ENCODE measurements at regions not wholly inside any gene's neighbourhood (a gene's known extent, or its start where the extent isn't known, plus 50 kb on each side); places are given as distances from the start of the nearest gene placed in this dataset.
"Not testable (repeated sequence)": the region's sequence is repeated elsewhere in the genome, so short reads cannot be mapped to it uniquely, and the experiment has no call there.

DNA sequence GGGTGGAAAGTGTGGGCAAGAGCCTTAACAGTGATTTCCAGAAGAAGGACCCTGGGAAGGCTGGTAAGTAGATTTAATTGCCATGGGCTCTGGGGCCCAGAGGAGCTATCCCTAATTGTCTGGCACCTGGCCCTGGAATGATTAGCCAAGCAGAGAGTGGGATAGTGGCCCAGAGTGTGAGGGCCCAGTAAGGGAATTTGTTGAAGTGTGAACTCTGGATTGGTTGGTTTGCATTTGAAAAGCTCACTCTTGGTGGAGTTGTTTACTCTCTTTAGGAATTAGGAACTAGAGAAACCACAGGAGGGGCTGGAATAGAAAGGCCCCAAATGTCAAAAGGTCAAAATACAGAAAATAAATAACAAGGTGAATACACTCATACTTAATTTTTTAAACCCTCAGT, 207.1 kb downstream of the GABRG2 start:
- DNase-seq (ENCODE audit: low read depth in 1 of 2, low spot score in 1 of 2) (no peak), ATAC-seq (no peak), FAIRE-seq (no peak)
- TF ChIP-seq, protein P1, sequence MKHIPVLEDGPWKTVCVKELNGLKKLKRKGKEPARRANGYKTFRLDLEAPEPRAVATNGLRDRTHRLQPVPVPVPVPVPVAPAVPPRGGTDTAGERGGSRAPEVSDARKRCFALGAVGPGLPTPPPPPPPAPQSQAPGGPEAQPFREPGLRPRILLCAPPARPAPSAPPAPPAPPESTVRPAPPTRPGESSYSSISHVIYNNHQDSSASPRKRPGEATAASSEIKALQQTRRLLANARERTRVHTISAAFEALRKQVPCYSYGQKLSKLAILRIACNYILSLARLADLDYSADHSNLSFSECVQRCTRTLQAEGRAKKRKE (CRISPR knock-in tag; IDR thresholded peaks at IDR 0.05; ENCODE audit: low read depth), result no peak
- TF ChIP-seq, protein P2, sequence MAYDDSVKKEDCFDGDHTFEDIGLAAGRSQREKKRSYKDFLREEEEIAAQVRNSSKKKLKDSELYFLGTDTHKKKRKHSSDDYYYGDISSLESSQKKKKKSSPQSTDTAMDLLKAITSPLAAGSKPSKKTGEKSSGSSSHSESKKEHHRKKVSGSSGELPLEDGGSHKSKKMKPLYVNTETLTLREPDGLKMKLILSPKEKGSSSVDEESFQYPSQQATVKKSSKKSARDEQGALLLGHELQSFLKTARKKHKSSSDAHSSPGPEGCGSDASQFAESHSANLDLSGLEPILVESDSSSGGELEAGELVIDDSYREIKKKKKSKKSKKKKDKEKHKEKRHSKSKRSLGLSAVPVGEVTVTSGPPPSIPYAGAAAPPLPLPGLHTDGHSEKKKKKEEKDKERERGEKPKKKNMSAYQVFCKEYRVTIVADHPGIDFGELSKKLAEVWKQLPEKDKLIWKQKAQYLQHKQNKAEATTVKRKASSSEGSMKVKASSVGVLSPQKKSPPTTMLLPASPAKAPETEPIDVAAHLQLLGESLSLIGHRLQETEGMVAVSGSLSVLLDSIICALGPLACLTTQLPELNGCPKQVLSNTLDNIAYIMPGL (CRISPR knock-in tag; IDR thresholded peaks at IDR 0.05; ENCODE audit: borderline replicate concordance), result no peak
- no peak for TF ChIP-seq MAZ (IDR thresholded peaks at IDR 0.05; ENCODE audit: borderline replicate concordance, low read depth, low read length)
- Histone ChIP-seq H3K4me2 (no peak overlapping the region), H3K4me1 (no peaks in the 10 kb centered on the region), H3K27ac (no peak overlapping the region), H3K9me3 (no peaks in the 10 kb centered on the region), H3K4me3 (no peak overlapping the region)
- ChIA-PET POLR2A (no interaction called here), CTCF (no interaction called here)

DNA sequence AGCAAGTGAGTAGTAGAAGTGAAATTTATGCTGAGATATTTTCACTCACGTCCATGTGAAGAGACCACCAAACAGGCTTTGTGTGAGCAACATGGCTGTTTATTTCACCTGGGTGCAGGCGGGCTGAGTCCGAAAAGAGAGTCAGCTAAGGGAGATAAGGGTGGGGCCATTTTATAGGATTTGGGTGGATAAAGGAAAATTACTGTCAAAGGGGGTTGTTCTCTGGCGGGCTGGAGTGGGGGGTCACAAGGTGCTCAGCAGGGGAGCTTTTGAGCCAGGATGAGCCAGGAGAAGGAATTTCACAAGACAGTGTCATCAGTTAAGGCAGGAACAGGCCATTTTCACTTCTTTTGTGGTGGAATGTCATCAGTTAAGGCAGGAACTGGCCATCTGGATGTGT, 207.8 kb downstream of the GABRG2 start:
- ATAC-seq; FAIRE-seq; H3K4me3 ChIP-seq; H3K27ac ChIP-seq; H3K4me1 ChIP-seq; H3K4me2 ChIP-seq; POLR2A ChIA-PET; CTCF ChIA-PET; H3K9me3 ChIP-seq; DNase-seq (ENCODE audit: low read depth in 1 of 2, low spot score in 1 of 2): not testable (repeated sequence)
- WGBS (ENCODE audit: missing lambda C conversion rate), result 3% methylated on average over 4 of the region's 4 CpGs

DNA sequence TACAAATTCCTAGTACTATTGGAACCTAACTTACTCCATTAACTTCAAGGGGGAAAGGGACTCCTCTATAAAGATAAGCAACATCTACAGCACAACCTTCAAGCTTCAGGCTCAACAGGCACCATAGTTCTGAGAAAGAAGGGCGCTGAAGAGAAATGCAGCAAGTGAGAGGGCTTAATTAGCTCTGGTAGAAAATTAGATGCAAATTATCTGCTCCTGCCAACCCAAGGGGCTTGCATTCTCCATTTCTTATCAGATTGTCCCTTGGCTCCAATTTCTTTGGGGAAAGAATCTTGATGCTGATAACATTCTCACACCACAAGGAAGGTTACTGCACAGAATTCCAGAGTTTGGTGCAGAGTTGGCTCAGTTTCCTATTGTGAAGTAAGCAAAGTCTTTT, 214.6 kb downstream of the GABRG2 start:
- FAIRE-seq (no peak), ATAC-seq (no peak), DNase-seq (ENCODE audit: low read depth in 1 of 2, low spot score in 1 of 2) (no peak)
- H3K9me3 ChIP-seq, result no peaks in the 10 kb centered on the region
- WGBS (ENCODE audit: missing lambda C conversion rate), result 3% methylated on average over 1 of the region's 1 CpG
- ChIA-PET CTCF (no interaction called here), POLR2A (no interaction called here)
- no peak overlapping the region for H3K4me3 ChIP-seq
- TF ChIP-seq TFCP2L1 (CRISPR knock-in tag; IDR thresholded peaks at IDR 0.05), result no peak
- TF ChIP-seq ZNF302 (CRISPR knock-in tag; IDR thresholded peaks at IDR 0.05), result no peak
- TF ChIP-seq ZC3H11A (IDR thresholded peaks at IDR 0.05), result no peak
- no peak for TF ChIP-seq ESRRA (IDR thresholded peaks at IDR 0.05; ENCODE audit: borderline replicate concordance, low read length)
- no peak for TF ChIP-seq BHLHE40 (IDR thresholded peaks at IDR 0.05; ENCODE audit: low read depth, low read length)
- no peak for TF ChIP-seq RNF2 (IDR thresholded peaks at IDR 0.05; ENCODE audit: borderline replicate concordance, low read depth)
- no peak for TF ChIP-seq HOXB13 (CRISPR knock-in tag; IDR thresholded peaks at IDR 0.05; ENCODE audit: low read depth)
- TF ChIP-seq, protein P3, sequence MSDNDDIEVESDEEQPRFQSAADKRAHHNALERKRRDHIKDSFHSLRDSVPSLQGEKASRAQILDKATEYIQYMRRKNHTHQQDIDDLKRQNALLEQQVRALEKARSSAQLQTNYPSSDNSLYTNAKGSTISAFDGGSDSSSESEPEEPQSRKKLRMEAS (IDR thresholded peaks at IDR 0.05), result no peak
- H3K4me2 ChIP-seq, result no peak overlapping the region
- no peaks in the 10 kb centered on the region for H3K4me1 ChIP-seq
- no peak overlapping the region for H3K27ac ChIP-seq

DNA sequence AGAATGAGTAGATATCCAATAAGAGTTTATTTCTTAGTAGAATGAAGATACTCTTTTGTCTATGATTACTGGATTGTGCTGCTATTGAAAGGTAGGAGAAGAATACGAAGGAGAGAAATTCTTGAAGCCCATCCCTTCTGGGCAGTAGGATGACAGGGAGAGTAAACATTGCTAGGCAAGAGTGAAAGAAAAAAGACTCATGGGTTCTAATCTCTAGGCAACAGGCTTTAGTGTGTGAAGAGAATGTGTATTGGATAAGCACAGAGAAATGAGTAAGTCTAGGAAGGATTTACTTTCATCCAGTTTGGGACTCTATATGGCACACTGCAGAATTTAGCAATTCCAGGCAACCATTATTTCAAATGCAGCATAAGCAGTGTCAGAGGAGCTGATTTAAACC, 216.0 kb downstream of the GABRG2 start:
- H3K4me2 ChIP-seq, result no peak overlapping the region
- ATAC-seq (no peak), FAIRE-seq (no peak), DNase-seq (ENCODE audit: low read depth in 1 of 2, low spot score in 1 of 2) (no peak)
- TF ChIP-seq JUNB (IDR thresholded peaks at IDR 0.05), result no peak
- TF ChIP-seq KDM5A (IDR thresholded peaks at IDR 0.05), result no peak
- no peak for TF ChIP-seq HOXB5 (CRISPR knock-in tag; IDR thresholded peaks at IDR 0.05)
- TF ChIP-seq, protein P4, sequence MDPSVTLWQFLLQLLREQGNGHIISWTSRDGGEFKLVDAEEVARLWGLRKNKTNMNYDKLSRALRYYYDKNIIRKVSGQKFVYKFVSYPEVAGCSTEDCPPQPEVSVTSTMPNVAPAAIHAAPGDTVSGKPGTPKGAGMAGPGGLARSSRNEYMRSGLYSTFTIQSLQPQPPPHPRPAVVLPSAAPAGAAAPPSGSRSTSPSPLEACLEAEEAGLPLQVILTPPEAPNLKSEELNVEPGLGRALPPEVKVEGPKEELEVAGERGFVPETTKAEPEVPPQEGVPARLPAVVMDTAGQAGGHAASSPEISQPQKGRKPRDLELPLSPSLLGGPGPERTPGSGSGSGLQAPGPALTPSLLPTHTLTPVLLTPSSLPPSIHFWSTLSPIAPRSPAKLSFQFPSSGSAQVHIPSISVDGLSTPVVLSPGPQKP (IDR thresholded peaks at IDR 0.05; ENCODE audit: low read depth, low read length), result no peak
- TF ChIP-seq CBX8 (IDR thresholded peaks at IDR 0.05), result no peak
- TF ChIP-seq NR3C1 (IDR thresholded peaks at IDR 0.05), result no peak
- TF ChIP-seq MAFK (IDR thresholded peaks at IDR 0.05; ENCODE audit: partially characterized antibody), result no peak
- no peak for TF ChIP-seq ZSCAN20 (CRISPR knock-in tag; IDR thresholded peaks at IDR 0.05)
- no peak for TF ChIP-seq SREBF2 (IDR thresholded peaks at IDR 0.05)
- TF ChIP-seq MYC (IDR thresholded peaks at IDR 0.05; ENCODE audit: borderline replicate concordance, low read length), result no peak
- TF ChIP-seq, protein P5, sequence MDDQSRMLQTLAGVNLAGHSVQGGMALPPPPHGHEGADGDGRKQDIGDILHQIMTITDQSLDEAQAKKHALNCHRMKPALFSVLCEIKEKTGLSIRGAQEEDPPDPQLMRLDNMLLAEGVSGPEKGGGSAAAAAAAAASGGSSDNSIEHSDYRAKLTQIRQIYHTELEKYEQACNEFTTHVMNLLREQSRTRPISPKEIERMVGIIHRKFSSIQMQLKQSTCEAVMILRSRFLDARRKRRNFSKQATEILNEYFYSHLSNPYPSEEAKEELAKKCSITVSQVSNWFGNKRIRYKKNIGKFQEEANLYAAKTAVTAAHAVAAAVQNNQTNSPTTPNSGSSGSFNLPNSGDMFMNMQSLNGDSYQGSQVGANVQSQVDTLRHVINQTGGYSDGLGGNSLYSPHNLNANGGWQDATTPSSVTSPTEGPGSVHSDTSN (IDR thresholded peaks at IDR 0.05), result no peak
- TF ChIP-seq, protein P6, sequence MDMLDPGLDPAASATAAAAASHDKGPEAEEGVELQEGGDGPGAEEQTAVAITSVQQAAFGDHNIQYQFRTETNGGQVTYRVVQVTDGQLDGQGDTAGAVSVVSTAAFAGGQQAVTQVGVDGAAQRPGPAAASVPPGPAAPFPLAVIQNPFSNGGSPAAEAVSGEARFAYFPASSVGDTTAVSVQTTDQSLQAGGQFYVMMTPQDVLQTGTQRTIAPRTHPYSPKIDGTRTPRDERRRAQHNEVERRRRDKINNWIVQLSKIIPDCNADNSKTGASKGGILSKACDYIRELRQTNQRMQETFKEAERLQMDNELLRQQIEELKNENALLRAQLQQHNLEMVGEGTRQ (IDR thresholded peaks at IDR 0.05), result no peak
- TF ChIP-seq HEYL (CRISPR knock-in tag; IDR thresholded peaks at IDR 0.05), result no peak
- TF ChIP-seq JUN (IDR thresholded peaks at IDR 0.05), result no peak
- no peak for TF ChIP-seq RAD21 (conservative IDR thresholded peaks at IDR 0.05 in 1 of 2, IDR thresholded peaks at IDR 0.05 in 1 of 2)
- no peak for TF ChIP-seq ZNF302 (CRISPR knock-in tag; IDR thresholded peaks at IDR 0.05)
- TF ChIP-seq KDM1A (IDR thresholded peaks at IDR 0.05; ENCODE audit: low read depth), result no peak
- TF ChIP-seq, protein P3 (IDR thresholded peaks at IDR 0.05), result no peak
- ChIA-PET CTCF (no interaction called here), POLR2A (no interaction called here)
- no peak overlapping the region for H3K4me3 ChIP-seq
- no peak overlapping the region for H3K27ac ChIP-seq
- 0% methylated on average over 1 of the region's 1 CpG for WGBS (ENCODE audit: missing lambda C conversion rate)
- H3K4me1 ChIP-seq, result no peaks in the 10 kb centered on the region
- H3K9me3 ChIP-seq, result no peaks in the 10 kb centered on the region
